Skin epidermis (tissue), 12 donors: ENCODE measurements at regions not wholly inside any gene's neighbourhood (a gene's known extent, or its start where the extent isn't known, plus 50 kb on each side); places are given as distances from the start of the nearest gene placed in this dataset.

Source experiments
- H3K27ac ChIP-seq, 21 experiments: fragments of 200-600 bp; sonication (generic) in 11 of 21; one replicate each; pipeline ENCODE4 v1.5.0; 2020; ENCODE audit warnings: mild to moderate bottlenecking in 3 of 21, inconsistent platforms in 2 of 21, moderate library complexity in 2 of 21
- H3K4me3 ChIP-seq, 7 experiments: fragments of 200-600 bp; sonication (generic) in 2 of 7; one replicate each; pipeline ENCODE4 v1.5.0; 2020; ENCODE audit warnings: inconsistent platforms in 2 of 7, mild to moderate bottlenecking in 2 of 7, moderate library complexity in 1 of 7

- Histone ChIP-seq H3K27ac (no peak overlapping the region), H3K4me3 (no peak overlapping the region)
These were observed 634.8 kb downstream of the KCNJ2 start for GRCh38 chr17:70804161-70804560.

GRCh38 chr17:70808596-70808995 lies 639.3 kb downstream of the KCNJ2 start:
- H3K27ac ChIP-seq, result no peak overlapping the region
- no peak overlapping the region for H3K4me3 ChIP-seq

- Histone ChIP-seq H3K27ac (no peak overlapping the region), H3K4me3 (no peak overlapping the region)
These were observed 641.3 kb downstream of the KCNJ2 start for GRCh38 chr17:70810609-70811008.

- Histone ChIP-seq H3K27ac (no peak overlapping the region), H3K4me3 (no peak overlapping the region)
These were observed 644.1 kb downstream of the KCNJ2 start for GRCh38 chr17:70813355-70813930.

GRCh38 chr17:70819183-70819582 lies 649.9 kb downstream of the KCNJ2 start:
- H3K27ac ChIP-seq, result no peak overlapping the region

GRCh38 chr17:70820276-70820675 lies 650.9 kb downstream of the KCNJ2 start:
- Histone ChIP-seq H3K27ac (no peak overlapping the region), H3K4me3 (no peak overlapping the region)

More at GRCh38 chr17:70819183-70819582, 649.9 kb downstream of the KCNJ2 start:
- H3K4me3 ChIP-seq, result no peak overlapping the region

- no peak overlapping the region for H3K4me3 ChIP-seq
- no peak overlapping the region for H3K27ac ChIP-seq
These were observed 656.2 kb downstream of the KCNJ2 start for GRCh38 chr17:70825321-70826125.

- no peak overlapping the region for H3K4me3 ChIP-seq
These were observed 660.5 kb downstream of the KCNJ2 start for GRCh38 chr17:70829876-70830275.

GRCh38 chr17:70834039-70834438 lies 664.7 kb downstream of the KCNJ2 start:
- Histone ChIP-seq H3K27ac (no peak overlapping the region), H3K4me3 (no peak overlapping the region)

More at GRCh38 chr17:70829876-70830275, 660.5 kb downstream of the KCNJ2 start:
- H3K27ac ChIP-seq, result no peak overlapping the region

GRCh38 chr17:70848785-70849184 lies 679.5 kb downstream of the KCNJ2 start:
- Histone ChIP-seq H3K4me3 (no peak overlapping the region), H3K27ac (no peak overlapping the region)

GRCh38 chr17:70855401-70856054 lies 686.2 kb downstream of the KCNJ2 start:
- no peak overlapping the region for H3K27ac ChIP-seq
- H3K4me3 ChIP-seq, result no peak overlapping the region

- Histone ChIP-seq H3K27ac (no peak overlapping the region), H3K4me3 (no peak overlapping the region)
These were observed 688.0 kb downstream of the KCNJ2 start for GRCh38 chr17:70857351-70857750.

- no peak overlapping the region for H3K27ac ChIP-seq
These were observed 690.5 kb downstream of the KCNJ2 start for GRCh38 chr17:70859829-70860228.

GRCh38 chr17:70862295-70862694 lies 693.0 kb downstream of the KCNJ2 start:
- no peak overlapping the region for H3K4me3 ChIP-seq
- no peak overlapping the region for H3K27ac ChIP-seq

More at GRCh38 chr17:70859829-70860228, 690.5 kb downstream of the KCNJ2 start:
- H3K4me3 ChIP-seq, result no peak overlapping the region

GRCh38 chr17:70863436-70864248 lies 694.3 kb downstream of the KCNJ2 start:
- H3K4me3 ChIP-seq, result no peak overlapping the region
- H3K27ac ChIP-seq, result peak overlapping the region in 1 of 21 experiments; percentile 2

- H3K4me3 ChIP-seq, result no peak overlapping the region
- no peak overlapping the region for H3K27ac ChIP-seq
These were observed 696.9 kb downstream of the KCNJ2 start for GRCh38 chr17:70865993-70866804.

GRCh38 chr17:70868149-70868548 lies 698.8 kb downstream of the KCNJ2 start:
- no peak overlapping the region for H3K27ac ChIP-seq
- H3K4me3 ChIP-seq, result no peak overlapping the region

GRCh38 chr17:70869402-70870085 lies 700.2 kb downstream of the KCNJ2 start:
- no peak overlapping the region for H3K4me3 ChIP-seq
- no peak overlapping the region for H3K27ac ChIP-seq
